Activated CD8-positive, alpha-beta memory T cell treated with anti-CD3 and anti-CD28 coated beads, Interleukin-2, amount 10 ng/mL, durations not matched to agents 7 days and 5 days (primary cell): ENCODE measurements at regions not wholly inside any gene's neighbourhood (a gene's known extent, or its start where the extent isn't known, plus 50 kb on each side); places are given as distances from the start of the nearest gene placed in this dataset.
"Not testable (repeated sequence)": the region's sequence is repeated elsewhere in the genome, so short reads cannot be mapped to it uniquely, and the experiment has no call there.

Source experiments
- ATAC-seq: fragments of 150-1000 bp; cut with Tn5 transposase; one replicate; pipeline ENCODE4 v1.10.0; 2021; ENCODE audit warnings: moderate library complexity
- CTCF ChIA-PET: fragments of 350-600 bp; sonication (Branson Sonifier 250); formaldehyde crosslinking; loops from one replicate; lab custom pipeline; 2021; ENCODE audit warnings: antibody characterized with exemption; lab: Charles Lee
- DNase-seq: peaks from one replicate; pipeline ENCODE4 v3.0.0-alpha.2; 2020
- H3K27ac Mint-ChIP-seq: one replicate; pipeline ENCODE4 v1.8.0; 2021; ENCODE audit warnings: mild to moderate bottlenecking, mixed read lengths
- H3K27me3 Mint-ChIP-seq: one replicate; pipeline ENCODE4 v1.8.0; 2021; ENCODE audit warnings: mixed read lengths
- H3K36me3 Mint-ChIP-seq: one replicate; pipeline ENCODE4 v1.8.0; 2021; ENCODE audit warnings: mild to moderate bottlenecking, mixed read lengths
- H3K4me1 Mint-ChIP-seq: one replicate; pipeline ENCODE4 v1.8.0; 2021; ENCODE audit warnings: mixed read lengths
- H3K4me3 Mint-ChIP-seq: one replicate; pipeline ENCODE4 v1.8.0; 2021; ENCODE audit warnings: mild to moderate bottlenecking, moderate library complexity, mixed read lengths
- H3K9me3 Mint-ChIP-seq: one replicate; pipeline ENCODE4 v1.8.0; 2022; ENCODE audit warnings: low read depth, mixed read lengths

- no peak for ATAC-seq
- no peak for DNase-seq
- Mint-ChIP-seq H3K9me3 (no peaks in the 10 kb centered on the region), H3K36me3 (no peaks in the 10 kb centered on the region), H3K27ac (no peak overlapping the region), H3K4me3 (no peak overlapping the region), H3K4me1 (no peaks in the 10 kb centered on the region), H3K27me3 (peaks cover 5% of the 10 kb centered on the region)
- CTCF ChIA-PET = no interaction called here
Observed at GRCh38 chr2:75432761-75433361, 127.9 kb downstream of the EVA1A start.

- Mint-ChIP-seq H3K27me3 (peaks cover 5% of the 10 kb centered on the region), H3K36me3 (no peaks in the 10 kb centered on the region), H3K4me1 (no peaks in the 10 kb centered on the region), H3K4me3 (no peak overlapping the region), H3K9me3 (no peaks in the 10 kb centered on the region), H3K27ac (no peak overlapping the region)
- no peak for ATAC-seq
- CTCF ChIA-PET = no interaction called here
- DNase-seq = no peak
Observed at GRCh38 chr2:75431763-75432162, 129.0 kb downstream of the EVA1A start.

- Mint-ChIP-seq H3K9me3 (no peaks in the 10 kb centered on the region), H3K36me3 (no peaks in the 10 kb centered on the region), H3K4me3 (no peak overlapping the region), H3K4me1 (no peaks in the 10 kb centered on the region), H3K27me3 (peaks cover 5% of the 10 kb centered on the region), H3K27ac (no peak overlapping the region)
- DNase-seq (no peak), ATAC-seq (no peak)
- CTCF ChIA-PET = no interaction called here
Observed at GRCh38 chr2:75431276-75431675, 129.5 kb downstream of the EVA1A start.

- H3K27me3 Mint-ChIP-seq, CTCF ChIA-PET, H3K4me1 Mint-ChIP-seq, H3K9me3 Mint-ChIP-seq, DNase-seq, H3K4me3 Mint-ChIP-seq, ATAC-seq, H3K27ac Mint-ChIP-seq, H3K36me3 Mint-ChIP-seq: not testable (repeated sequence)
Observed at GRCh38 chr2:75430449-75430848, 130.3 kb downstream of the EVA1A start.

- no peaks in the 10 kb centered on the region for H3K36me3 Mint-ChIP-seq
- CTCF ChIA-PET = no interaction called here
- H3K27me3 Mint-ChIP-seq = peaks cover 2% of the 10 kb centered on the region
- no peak overlapping the region for H3K27ac Mint-ChIP-seq
- DNase-seq = no peak
- H3K4me3 Mint-ChIP-seq = no peak overlapping the region
- H3K9me3 Mint-ChIP-seq = no peaks in the 10 kb centered on the region
- no peak for ATAC-seq
- no peaks in the 10 kb centered on the region for H3K4me1 Mint-ChIP-seq
Observed at GRCh38 chr2:75428646-75429443, 131.9 kb downstream of the EVA1A start.

GRCh38 chr2:75428060-75428459 lies 132.7 kb downstream of the EVA1A start:
- H3K4me1 Mint-ChIP-seq = no peaks in the 10 kb centered on the region
- H3K27ac Mint-ChIP-seq = no peak overlapping the region
- no peaks in the 10 kb centered on the region for H3K36me3 Mint-ChIP-seq
- CTCF ChIA-PET = no interaction called here
- ATAC-seq = no peak
- DNase-seq = no peak
- no peaks in the 10 kb centered on the region for H3K9me3 Mint-ChIP-seq
- no peak overlapping the region for H3K4me3 Mint-ChIP-seq
- H3K27me3 Mint-ChIP-seq = peaks cover 2% of the 10 kb centered on the region

- H3K27ac Mint-ChIP-seq = no peak overlapping the region
- CTCF ChIA-PET = no interaction called here
- DNase-seq (no peak), ATAC-seq (no peak)
- no peaks in the 10 kb centered on the region for H3K9me3 Mint-ChIP-seq
- H3K4me3 Mint-ChIP-seq = no peak overlapping the region
- H3K27me3 Mint-ChIP-seq = peaks cover 9% of the 10 kb centered on the region
- no peaks in the 10 kb centered on the region for H3K36me3 Mint-ChIP-seq
- H3K4me1 Mint-ChIP-seq = no peaks in the 10 kb centered on the region
Observed at GRCh38 chr2:75424936-75425619, 135.7 kb downstream of the EVA1A start.

- DNase-seq (no peak), ATAC-seq (no peak)
- CTCF ChIA-PET = no interaction called here
- no peaks in the 10 kb centered on the region for H3K36me3 Mint-ChIP-seq
- peaks cover 2% of the 10 kb centered on the region for H3K4me1 Mint-ChIP-seq
- no peak overlapping the region for H3K4me3 Mint-ChIP-seq
- no peak overlapping the region for H3K27ac Mint-ChIP-seq
- H3K27me3 Mint-ChIP-seq = peaks cover 13% of the 10 kb centered on the region
- H3K9me3 Mint-ChIP-seq = no peaks in the 10 kb centered on the region
Observed at GRCh38 chr2:75421986-75422385, 138.8 kb downstream of the EVA1A start.

GRCh38 chr2:75416420-75417342 lies 144.1 kb downstream of the EVA1A start:
- no peaks in the 10 kb centered on the region for H3K36me3 Mint-ChIP-seq
- H3K27me3 Mint-ChIP-seq = peaks cover 30% of the 10 kb centered on the region
- no peak overlapping the region for H3K4me3 Mint-ChIP-seq
- H3K9me3 Mint-ChIP-seq = no peaks in the 10 kb centered on the region
- no peak overlapping the region for H3K27ac Mint-ChIP-seq
- CTCF ChIA-PET = no interaction called here
- ATAC-seq (no peak), DNase-seq (no peak)
- peaks cover 7% of the 10 kb centered on the region for H3K4me1 Mint-ChIP-seq

- no peak for ATAC-seq
Observed at GRCh38 chr2:75415731-75416130, 145.0 kb downstream of the EVA1A start.

GRCh38 chr2:75415111-75415626 lies 145.6 kb downstream of the EVA1A start:
- DNase-seq = no peak
- Mint-ChIP-seq H3K36me3 (no peaks in the 10 kb centered on the region), H3K4me1 (peaks cover 7% of the 10 kb centered on the region), H3K27ac (no peak overlapping the region), H3K27me3 (peaks cover 32% of the 10 kb centered on the region), H3K4me3 (no peak overlapping the region), H3K9me3 (no peaks in the 10 kb centered on the region)
- CTCF ChIA-PET = interaction anchor here (0.6 kb wide), 1 partner anchor 708 kb away, joined by 3 read pairs; no protein-coding TSS in a partner anchor
- no peak for ATAC-seq

More at GRCh38 chr2:75415731-75416130, 145.0 kb downstream of the EVA1A start:
- CTCF ChIA-PET = interaction anchor here (0.6 kb wide), 1 partner anchor 708 kb away, joined by 3 read pairs; no protein-coding TSS in a partner anchor
- no peak overlapping the region for H3K27ac Mint-ChIP-seq
- no peaks in the 10 kb centered on the region for H3K9me3 Mint-ChIP-seq
- H3K27me3 Mint-ChIP-seq = peaks cover 30% of the 10 kb centered on the region
- DNase-seq = no peak
- H3K36me3 Mint-ChIP-seq = no peaks in the 10 kb centered on the region
- H3K4me3 Mint-ChIP-seq = no peak overlapping the region
- peaks cover 7% of the 10 kb centered on the region for H3K4me1 Mint-ChIP-seq

- CTCF ChIA-PET = no interaction called here
- Mint-ChIP-seq H3K27ac (no peak overlapping the region), H3K4me3 (no peak overlapping the region), H3K27me3 (peaks cover 32% of the 10 kb centered on the region), H3K36me3 (no peaks in the 10 kb centered on the region), H3K4me1 (peaks cover under 1% of the 10 kb centered on the region), H3K9me3 (no peaks in the 10 kb centered on the region)
- DNase-seq (no peak), ATAC-seq (no peak)
Observed at GRCh38 chr2:75411574-75411973, 149.2 kb downstream of the EVA1A start.

- Mint-ChIP-seq H3K4me3 (no peak overlapping the region), H3K27me3 (peaks cover 31% of the 10 kb centered on the region), H3K4me1 (no peaks in the 10 kb centered on the region), H3K36me3 (no peaks in the 10 kb centered on the region), H3K9me3 (no peaks in the 10 kb centered on the region), H3K27ac (no peak overlapping the region)
- ATAC-seq = no peak
- DNase-seq = no peak
- CTCF ChIA-PET = no interaction called here
Observed at GRCh38 chr2:75410702-75411101, 150.0 kb downstream of the EVA1A start.
